Fibroblast of pulmonary artery (primary cell): ENCODE measurements at regions not wholly inside any gene's neighbourhood (a gene's known extent, or its start where the extent isn't known, plus 50 kb on each side); places are given as distances from the start of the nearest gene placed in this dataset.

Experiments used
- DNase-seq: peaks from one replicate; pipeline ENCODE4 v3.0.0-alpha.2; 2010; ENCODE audit warnings: low read depth
- H3K4me3 ChIP-seq: replicated peaks from 2 replicates; pipeline ENCODE4 v1.5.1; 2011; ENCODE audit warnings: low read depth, mild to moderate bottlenecking, control low read depth, low read length, moderate library complexity
- TF ChIP-seq, protein P1 (sequence below): IDR thresholded peaks from 2 replicates; pipeline ENCODE4 v1.5.1; 2011; ENCODE audit warnings: mild to moderate bottlenecking, control low read depth, low read length, inconsistent platforms; ENCODE audit errors: missing control alignments

DNA sequence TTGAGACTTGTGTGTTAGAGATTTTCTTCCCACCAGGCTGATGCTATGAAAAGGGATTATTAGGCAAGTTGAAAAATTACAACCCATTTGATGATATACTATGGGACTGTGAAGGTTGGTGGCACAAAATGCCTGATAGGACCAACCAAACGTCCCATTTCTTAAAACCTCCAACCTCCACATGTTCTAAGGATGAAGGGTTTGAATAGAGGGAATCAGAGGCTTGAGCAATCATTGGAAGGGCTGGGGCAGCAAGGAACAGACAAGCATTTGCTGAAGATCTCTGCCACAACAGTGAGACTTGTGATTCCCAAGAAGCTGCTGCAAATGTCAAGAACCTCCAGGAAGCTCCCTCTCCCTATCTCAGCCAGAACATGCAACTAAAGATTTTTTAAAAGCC, 283.1 kb downstream of the ELAVL2 start:
- no peak overlapping the region for H3K4me3 ChIP-seq
- DNase-seq, result no peak
- TF ChIP-seq, protein P1, sequence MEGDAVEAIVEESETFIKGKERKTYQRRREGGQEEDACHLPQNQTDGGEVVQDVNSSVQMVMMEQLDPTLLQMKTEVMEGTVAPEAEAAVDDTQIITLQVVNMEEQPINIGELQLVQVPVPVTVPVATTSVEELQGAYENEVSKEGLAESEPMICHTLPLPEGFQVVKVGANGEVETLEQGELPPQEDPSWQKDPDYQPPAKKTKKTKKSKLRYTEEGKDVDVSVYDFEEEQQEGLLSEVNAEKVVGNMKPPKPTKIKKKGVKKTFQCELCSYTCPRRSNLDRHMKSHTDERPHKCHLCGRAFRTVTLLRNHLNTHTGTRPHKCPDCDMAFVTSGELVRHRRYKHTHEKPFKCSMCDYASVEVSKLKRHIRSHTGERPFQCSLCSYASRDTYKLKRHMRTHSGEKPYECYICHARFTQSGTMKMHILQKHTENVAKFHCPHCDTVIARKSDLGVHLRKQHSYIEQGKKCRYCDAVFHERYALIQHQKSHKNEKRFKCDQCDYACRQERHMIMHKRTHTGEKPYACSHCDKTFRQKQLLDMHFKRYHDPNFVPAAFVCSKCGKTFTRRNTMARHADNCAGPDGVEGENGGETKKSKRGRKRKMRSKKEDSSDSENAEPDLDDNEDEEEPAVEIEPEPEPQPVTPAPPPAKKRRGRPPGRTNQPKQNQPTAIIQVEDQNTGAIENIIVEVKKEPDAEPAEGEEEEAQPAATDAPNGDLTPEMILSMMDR, result no peak

DNA sequence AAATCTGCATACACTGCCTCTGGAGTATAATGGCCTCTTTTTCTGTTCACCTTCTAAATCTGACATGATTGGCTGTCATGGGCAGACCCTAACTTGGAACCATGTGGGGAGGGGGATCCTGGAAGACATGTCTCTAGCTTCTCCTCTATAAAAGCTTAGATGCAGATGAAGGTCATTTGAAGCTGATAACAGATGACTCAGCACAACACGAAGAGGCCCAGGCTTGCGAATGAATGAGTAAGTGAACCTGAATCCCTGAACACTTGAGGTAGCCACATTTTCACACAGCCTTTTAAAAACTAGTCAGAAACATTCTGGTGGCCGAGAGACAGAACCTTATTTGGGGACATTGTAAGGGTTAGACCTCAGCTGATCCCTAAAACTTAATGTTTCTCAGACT, 282.6 kb downstream of the ELAVL2 start:
- no peak for DNase-seq
- TF ChIP-seq, protein P1, result no peak
- H3K4me3 ChIP-seq, result no peak overlapping the region

DNA sequence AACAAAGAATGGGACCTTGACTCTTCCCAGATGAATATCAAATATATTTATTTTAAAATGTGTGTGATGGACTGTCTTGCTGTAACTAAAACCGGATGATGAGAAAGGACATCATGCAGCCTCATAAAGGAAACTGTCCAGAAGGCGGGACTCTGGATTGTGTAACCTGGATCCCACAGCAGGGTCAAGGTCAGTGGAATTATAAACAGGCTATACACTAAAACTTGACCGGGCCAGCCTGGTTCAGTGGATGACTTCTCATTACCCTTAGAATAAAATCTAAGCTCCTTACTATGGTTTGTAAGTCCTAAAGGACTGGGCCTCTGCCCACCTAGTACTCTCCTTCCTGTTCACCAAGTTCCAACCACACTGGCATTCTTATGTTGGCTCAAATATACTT, 280.3 kb downstream of the ELAVL2 start:
- TF ChIP-seq, protein P1, result no peak
- DNase-seq, result no peak
- H3K4me3 ChIP-seq, result no peak overlapping the region

DNA sequence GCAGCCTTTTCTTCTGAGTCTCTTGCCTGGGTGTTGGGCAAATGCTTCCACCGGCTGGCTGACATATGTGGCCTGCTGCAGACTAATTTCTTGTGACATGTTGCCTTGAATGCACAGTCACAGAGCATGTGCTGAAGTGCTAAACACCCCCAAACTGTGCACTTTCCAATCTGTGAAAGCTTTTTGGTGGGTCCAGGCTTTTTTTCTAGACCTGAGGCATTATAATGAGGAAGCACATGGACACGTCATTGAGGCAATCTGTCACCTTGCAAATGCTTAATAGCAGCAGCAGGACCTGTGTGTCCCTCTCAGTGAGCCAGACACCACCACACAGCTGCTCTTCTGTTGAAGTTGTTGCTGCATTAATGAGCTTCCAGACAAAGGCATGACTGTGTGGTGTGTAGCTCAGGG, 274.7 kb downstream of the ELAVL2 start:
- DNase-seq, result no peak
- TF ChIP-seq, protein P1, result no peak

DNA sequence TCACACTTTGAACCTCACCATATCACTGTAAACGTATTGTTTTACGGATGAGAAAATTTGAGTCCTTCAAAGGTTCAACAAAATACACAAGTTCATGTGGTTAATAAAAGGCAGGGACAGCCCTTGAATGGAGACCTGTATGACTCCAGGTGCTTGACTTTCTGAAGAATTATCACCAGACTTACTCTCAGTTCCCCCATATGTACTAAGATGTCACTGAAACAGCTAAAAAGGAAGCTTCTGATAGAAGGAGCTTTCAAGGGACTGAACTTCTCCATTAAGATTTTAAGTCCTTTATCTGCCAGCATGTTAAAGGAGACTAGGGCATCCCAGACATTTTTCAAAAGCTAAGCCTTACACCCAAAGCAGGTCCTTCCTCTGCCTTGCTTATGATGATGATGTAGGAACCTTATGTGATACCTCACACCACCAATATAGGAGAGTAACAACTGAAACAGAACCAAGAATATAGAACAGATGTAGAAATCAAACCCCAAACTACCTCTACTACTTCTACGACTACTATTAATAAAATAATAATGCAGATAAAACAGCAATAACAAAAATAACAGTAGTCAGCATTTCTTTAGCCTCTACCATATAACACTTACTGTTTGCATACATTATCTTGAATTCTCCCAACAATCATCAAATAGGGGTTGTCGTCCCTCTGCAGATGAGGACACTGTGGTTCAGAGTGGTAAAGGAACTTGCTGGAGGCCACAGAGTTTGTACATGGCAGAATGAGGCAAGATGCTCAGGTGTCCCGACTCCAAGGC, 273.9 kb downstream of the ELAVL2 start:
- DNase-seq, result no peak
- TF ChIP-seq, protein P1, result no peak
- no peak overlapping the region for H3K4me3 ChIP-seq

More for the DNA sequence above, 274.7 kb downstream of the ELAVL2 start:
- no peak overlapping the region for H3K4me3 ChIP-seq

DNA sequence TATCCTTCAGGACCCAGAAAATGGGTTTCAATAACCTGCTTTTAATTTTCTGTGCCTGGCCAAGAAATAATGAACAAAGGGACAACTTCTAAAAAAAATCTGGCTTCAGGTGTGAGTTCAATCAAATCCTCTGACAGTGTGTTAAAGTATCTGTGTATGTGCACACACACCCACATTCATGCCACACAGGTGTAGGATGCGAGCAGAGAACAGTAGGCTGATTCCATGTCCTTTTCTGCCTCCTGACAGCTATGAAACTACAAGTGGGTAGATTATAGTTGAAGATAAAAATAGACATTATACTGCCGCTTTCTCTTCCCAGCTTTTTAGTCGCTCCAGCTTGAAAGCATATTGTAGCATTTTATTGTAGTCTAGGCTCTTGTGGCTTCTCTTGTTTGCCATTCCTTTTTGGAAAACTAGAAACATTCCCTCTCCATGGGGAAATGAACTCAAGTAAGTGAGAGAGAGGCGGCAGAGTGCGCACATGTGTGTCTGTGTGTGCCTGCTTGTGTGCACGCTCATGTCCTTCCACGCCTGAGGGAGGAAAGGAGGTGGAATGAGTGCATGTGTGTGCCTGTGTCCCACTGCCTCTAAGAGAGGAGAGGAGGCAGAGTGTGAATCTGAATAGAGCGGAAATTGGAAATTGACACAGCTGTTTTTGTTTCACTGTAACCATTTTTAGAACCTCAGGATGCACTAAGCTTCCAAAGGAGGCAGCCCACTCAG, 273.0 kb downstream of the ELAVL2 start:
- no peak overlapping the region for H3K4me3 ChIP-seq
- TF ChIP-seq, protein P1, result no peak
- no peak for DNase-seq
